ENCODE measurements at regions not wholly inside any gene's neighbourhood (a gene's known extent, or its start where the extent isn't known, plus 50 kb on each side); places are given as distances from the start of the nearest gene placed in this dataset.

GRCh38 chr10:104505521-104506042 lies 135.5 kb upstream of the SORCS3 start:
- no peak for DNase-seq

GRCh38 chr10:104509981-104510380 lies 131.1 kb upstream of the SORCS3 start:
- no peak for DNase-seq

GRCh38 chr10:104510644-104511043 lies 130.4 kb upstream of the SORCS3 start:
- DNase-seq = no peak

- no peak for DNase-seq
These were observed 128.3 kb upstream of the SORCS3 start for GRCh38 chr10:104512800-104513199.

GRCh38 chr10:104515678-104516199 lies 125.4 kb upstream of the SORCS3 start:
- no peak for DNase-seq

- DNase-seq = no peak
These were observed 124.1 kb upstream of the SORCS3 start for GRCh38 chr10:104516986-104517385.

- no peak for DNase-seq
These were observed 123.1 kb upstream of the SORCS3 start for GRCh38 chr10:104517946-104518345.

GRCh38 chr10:104518891-104519290 lies 122.2 kb upstream of the SORCS3 start:
- no peak for DNase-seq

GRCh38 chr10:104520653-104521052 lies 120.4 kb upstream of the SORCS3 start:
- no peak for DNase-seq

- peak in 8 of 14 donors; percentile 6 to 45 (median 23) for DNase-seq
These were observed 119.0 kb upstream of the SORCS3 start for GRCh38 chr10:104521901-104522694.

- no peak for DNase-seq
These were observed 114.9 kb upstream of the SORCS3 start for GRCh38 chr10:104526188-104526587.

GRCh38 chr10:104527013-104527412 lies 114.1 kb upstream of the SORCS3 start:
- no peak for DNase-seq

- no peak for DNase-seq
These were observed 100.9 kb upstream of the SORCS3 start for GRCh38 chr10:104540181-104540580.

- no peak for DNase-seq
These were observed 99.3 kb upstream of the SORCS3 start for GRCh38 chr10:104541820-104542219.

- no peak for DNase-seq
These were observed 94.8 kb upstream of the SORCS3 start for GRCh38 chr10:104546336-104546735.

- DNase-seq = no peak
These were observed 94.3 kb upstream of the SORCS3 start for GRCh38 chr10:104546756-104547155.

GRCh38 chr10:104548090-104548489 lies 93.0 kb upstream of the SORCS3 start:
- no peak for DNase-seq

GRCh38 chr10:104556831-104557230 lies 84.3 kb upstream of the SORCS3 start:
- DNase-seq = no peak

- DNase-seq = no peak
These were observed 83.1 kb upstream of the SORCS3 start for GRCh38 chr10:104557966-104558365.

GRCh38 chr10:104559935-104560334 lies 81.2 kb upstream of the SORCS3 start:
- DNase-seq = no peak

GRCh38 chr10:104563051-104563450 lies 78.0 kb upstream of the SORCS3 start:
- DNase-seq = no peak

- no peak for DNase-seq
These were observed 77.5 kb upstream of the SORCS3 start for GRCh38 chr10:104563548-104563947.

- DNase-seq = no peak
These were observed 66.7 kb upstream of the SORCS3 start for GRCh38 chr10:104574427-104574826.

GRCh38 chr10:104574838-104575237 lies 66.3 kb upstream of the SORCS3 start:
- DNase-seq = no peak

All from C1 segment of cervical spinal cord (tissue), 14 donors.